ENCODE measurements at regions not wholly inside any gene's neighbourhood (a gene's known extent, or its start where the extent isn't known, plus 50 kb on each side); places are given as distances from the start of the nearest gene placed in this dataset.
"Not testable (repeated sequence)": the region's sequence is repeated elsewhere in the genome, so short reads cannot be mapped to it uniquely, and the experiment has no call there.

- not testable (repeated sequence) for H3K4me1 Mint-ChIP-seq (ENCODE audit: low read depth); H3K27me3 Mint-ChIP-seq; H3K9me3 Mint-ChIP-seq (ENCODE audit: low read depth); H3K27ac Mint-ChIP-seq; H3K36me3 Mint-ChIP-seq
- H3K4me3 Mint-ChIP-seq = peak overlapping the region; percentile 38
These were observed 130.6 kb upstream of the PLEKHM1 start for GRCh38 chr17:45621087-45621486.

- H3K27me3 Mint-ChIP-seq; H3K4me1 Mint-ChIP-seq (ENCODE audit: low read depth): not testable (repeated sequence)
These were observed 131.8 kb upstream of the PLEKHM1 start for GRCh38 chr17:45622295-45622694.

GRCh38 chr17:45628019-45628418, 137.5 kb upstream of the PLEKHM1 start:
- Mint-ChIP-seq H3K36me3 (no peaks in the 10 kb centered on the region), H3K4me1 (ENCODE audit: low read depth) (peaks cover 3% of the 10 kb centered on the region), H3K4me3 (no peak overlapping the region), H3K27me3 (no peaks in the 10 kb centered on the region), H3K27ac (no peak overlapping the region), H3K9me3 (ENCODE audit: low read depth) (no peaks in the 10 kb centered on the region)

More at GRCh38 chr17:45622295-45622694, 131.8 kb upstream of the PLEKHM1 start:
- not testable (repeated sequence) for H3K36me3 Mint-ChIP-seq; H3K9me3 Mint-ChIP-seq (ENCODE audit: low read depth); H3K4me3 Mint-ChIP-seq; H3K27ac Mint-ChIP-seq

- Mint-ChIP-seq H3K4me3 (no peak overlapping the region), H3K27ac (no peak overlapping the region), H3K27me3 (no peaks in the 10 kb centered on the region), H3K36me3 (no peaks in the 10 kb centered on the region), H3K4me1 (ENCODE audit: low read depth) (peaks cover 3% of the 10 kb centered on the region), H3K9me3 (ENCODE audit: low read depth) (no peaks in the 10 kb centered on the region)
These were observed 141.4 kb upstream of the PLEKHM1 start for GRCh38 chr17:45631941-45632340.

GRCh38 chr17:45639297-45639849, 144.7 kb upstream of the CRHR1 start:
- Mint-ChIP-seq H3K9me3 (ENCODE audit: low read depth) (no peaks in the 10 kb centered on the region), H3K36me3 (no peaks in the 10 kb centered on the region), H3K27ac (no peak overlapping the region)

GRCh38 chr17:45640141-45640850, 143.8 kb upstream of the CRHR1 start:
- H3K4me1 Mint-ChIP-seq (ENCODE audit: low read depth) = peaks cover 8% of the 10 kb centered on the region
- H3K27me3 Mint-ChIP-seq = no peaks in the 10 kb centered on the region
- H3K36me3 Mint-ChIP-seq = no peaks in the 10 kb centered on the region
- H3K27ac Mint-ChIP-seq = no peak overlapping the region
- no peaks in the 10 kb centered on the region for H3K9me3 Mint-ChIP-seq (ENCODE audit: low read depth)
- H3K4me3 Mint-ChIP-seq = no peak overlapping the region

More at GRCh38 chr17:45639297-45639849, 144.7 kb upstream of the CRHR1 start:
- Mint-ChIP-seq H3K27me3 (no peaks in the 10 kb centered on the region), H3K4me1 (ENCODE audit: low read depth) (peaks cover 6% of the 10 kb centered on the region), H3K4me3 (no peak overlapping the region)

- no peaks in the 10 kb centered on the region for H3K36me3 Mint-ChIP-seq
- no peaks in the 10 kb centered on the region for H3K9me3 Mint-ChIP-seq (ENCODE audit: low read depth)
- H3K27ac Mint-ChIP-seq = no peak overlapping the region
- no peaks in the 10 kb centered on the region for H3K27me3 Mint-ChIP-seq
- peaks cover 13% of the 10 kb centered on the region for H3K4me1 Mint-ChIP-seq (ENCODE audit: low read depth)
- no peak overlapping the region for H3K4me3 Mint-ChIP-seq
These were observed 142.6 kb upstream of the CRHR1 start for GRCh38 chr17:45641541-45641940.

GRCh38 chr17:45643591-45643990, 140.5 kb upstream of the CRHR1 start:
- H3K27ac Mint-ChIP-seq = no peak overlapping the region
- no peak overlapping the region for H3K4me3 Mint-ChIP-seq

GRCh38 chr17:45644637-45645036, 139.5 kb upstream of the CRHR1 start:
- H3K4me1 Mint-ChIP-seq (ENCODE audit: low read depth) = peaks cover 24% of the 10 kb centered on the region

More at GRCh38 chr17:45643591-45643990, 140.5 kb upstream of the CRHR1 start:
- Mint-ChIP-seq H3K9me3 (ENCODE audit: low read depth) (no peaks in the 10 kb centered on the region), H3K27me3 (no peaks in the 10 kb centered on the region), H3K36me3 (no peaks in the 10 kb centered on the region), H3K4me1 (ENCODE audit: low read depth) (peaks cover 24% of the 10 kb centered on the region)

GRCh38 chr17:45645330-45645729, 138.8 kb upstream of the CRHR1 start:
- Mint-ChIP-seq H3K9me3 (ENCODE audit: low read depth) (no peaks in the 10 kb centered on the region), H3K4me3 (no peak overlapping the region), H3K27me3 (no peaks in the 10 kb centered on the region), H3K27ac (no peak overlapping the region), H3K4me1 (ENCODE audit: low read depth) (peaks cover 20% of the 10 kb centered on the region), H3K36me3 (no peaks in the 10 kb centered on the region)

More at GRCh38 chr17:45644637-45645036, 139.5 kb upstream of the CRHR1 start:
- H3K4me3 Mint-ChIP-seq; H3K9me3 Mint-ChIP-seq (ENCODE audit: low read depth); H3K36me3 Mint-ChIP-seq; H3K27me3 Mint-ChIP-seq; H3K27ac Mint-ChIP-seq: not testable (repeated sequence)

- Mint-ChIP-seq H3K4me1 (ENCODE audit: low read depth) (peaks cover 19% of the 10 kb centered on the region), H3K4me3 (peak overlapping the region; percentile 3), H3K36me3 (no peaks in the 10 kb centered on the region), H3K27me3 (no peaks in the 10 kb centered on the region), H3K9me3 (ENCODE audit: low read depth) (no peaks in the 10 kb centered on the region), H3K27ac (no peak overlapping the region)
These were observed 137.7 kb upstream of the CRHR1 start for GRCh38 chr17:45646288-45646988.

- no peaks in the 10 kb centered on the region for H3K27me3 Mint-ChIP-seq
- H3K27ac Mint-ChIP-seq = no peak overlapping the region
- H3K9me3 Mint-ChIP-seq (ENCODE audit: low read depth) = no peaks in the 10 kb centered on the region
- H3K36me3 Mint-ChIP-seq = no peaks in the 10 kb centered on the region
- H3K4me3 Mint-ChIP-seq = no peak overlapping the region
- peaks cover 19% of the 10 kb centered on the region for H3K4me1 Mint-ChIP-seq (ENCODE audit: low read depth)
These were observed 135.5 kb upstream of the CRHR1 start for GRCh38 chr17:45648642-45649041.

- Mint-ChIP-seq H3K4me1 (ENCODE audit: low read depth) (peaks cover 17% of the 10 kb centered on the region), H3K27ac (no peak overlapping the region), H3K9me3 (ENCODE audit: low read depth) (no peaks in the 10 kb centered on the region), H3K36me3 (no peaks in the 10 kb centered on the region), H3K4me3 (no peak overlapping the region), H3K27me3 (no peaks in the 10 kb centered on the region)
These were observed 134.3 kb upstream of the CRHR1 start for GRCh38 chr17:45649796-45650195.

- no peaks in the 10 kb centered on the region for H3K36me3 Mint-ChIP-seq
- no peak overlapping the region for H3K4me3 Mint-ChIP-seq
- H3K27ac Mint-ChIP-seq = no peak overlapping the region
- peaks cover 17% of the 10 kb centered on the region for H3K4me1 Mint-ChIP-seq (ENCODE audit: low read depth)
- no peaks in the 10 kb centered on the region for H3K27me3 Mint-ChIP-seq
- H3K9me3 Mint-ChIP-seq (ENCODE audit: low read depth) = no peaks in the 10 kb centered on the region
These were observed 133.6 kb upstream of the CRHR1 start for GRCh38 chr17:45650561-45650960.

GRCh38 chr17:45651145-45651709, 132.9 kb upstream of the CRHR1 start:
- H3K4me3 Mint-ChIP-seq = no peak overlapping the region
- H3K4me1 Mint-ChIP-seq (ENCODE audit: low read depth) = peaks cover 14% of the 10 kb centered on the region
- H3K27me3 Mint-ChIP-seq = no peaks in the 10 kb centered on the region
- H3K27ac Mint-ChIP-seq = no peak overlapping the region
- H3K9me3 Mint-ChIP-seq (ENCODE audit: low read depth) = no peaks in the 10 kb centered on the region
- H3K36me3 Mint-ChIP-seq = no peaks in the 10 kb centered on the region
